SU-DHL-6 (cell line): ENCODE measurements at regions not wholly inside any gene's neighbourhood (a gene's known extent, or its start where the extent isn't known, plus 50 kb on each side); places are given as distances from the start of the nearest gene placed in this dataset.

Experiments used
- H2AFZ ChIP-seq: fragments of 200-600 bp; sonication (generic); 2 replicates; pipeline ENCODE4 v1.6.1; 2014; ENCODE audit warnings: low read depth, mild to moderate bottlenecking, moderate library complexity, mixed read lengths, antibody characterized with exemption, low read length; ENCODE audit not compliant: severe bottlenecking
- H3F3A ChIP-seq: fragments of 200-600 bp; shearing (Covaris generic); 2 replicates; pipeline ENCODE4 v1.6.0; 2016; ENCODE audit warnings: antibody characterized with exemption, mild to moderate bottlenecking; ENCODE audit not compliant: insufficient read depth
- H3K27ac ChIP-seq: fragments of 200-600 bp; sonication (generic); 2 replicates; pipeline ENCODE4 v1.5.1; 2016; ENCODE audit warnings: low read depth, mild to moderate bottlenecking, low read length, moderate library complexity, mixed read lengths
- H3K27me3 ChIP-seq: fragments of 200-600 bp; sonication (generic), shearing (Covaris generic); 2 replicates; pipeline ENCODE4 v1.6.0; 2014; ENCODE audit warnings: mild to moderate bottlenecking, low read length
- H3K36me3 ChIP-seq: fragments of 200-600 bp; sonication (generic); 2 replicates; pipeline ENCODE4 v1.6.1; 2014; ENCODE audit warnings: mild to moderate bottlenecking, low read length, mixed read lengths
- H3K4me2 ChIP-seq: fragments of 300-600, 200-600 bp; shearing (Covaris generic), sonication (generic); 2 replicates; pipeline ENCODE4 v1.6.0; 2014; ENCODE audit warnings: low read length, low read depth, mild to moderate bottlenecking; ENCODE audit not compliant: poor library complexity, severe bottlenecking
- H3K4me3 ChIP-seq: fragments of 200-600 bp; sonication (generic); 2 replicates; pipeline ENCODE4 v1.5.1; 2014; ENCODE audit warnings: antibody characterized with exemption, low read length, mild to moderate bottlenecking, mixed read lengths; ENCODE audit not compliant: insufficient read depth, poor library complexity, severe bottlenecking
- H3K79me2 ChIP-seq: fragments of 200-600 bp; sonication (generic); 2 replicates; pipeline ENCODE4 v1.6.1; 2014; ENCODE audit warnings: mild to moderate bottlenecking, low read length, moderate library complexity; ENCODE audit not compliant: insufficient read depth
- H3K9ac ChIP-seq: fragments of 200-600 bp; sonication (generic); 2 replicates; pipeline ENCODE4 v1.7.0; 2014; ENCODE audit warnings: mild to moderate bottlenecking, low read length
- H3K9me2 ChIP-seq: fragments of 200-600 bp; sonication (generic); replicated peaks from 2 replicates; pipeline ENCODE4 v1.6.1; 2014; ENCODE audit warnings: low read length; ENCODE audit not compliant: insufficient read depth
- H3K9me3 ChIP-seq: fragments of 200-600 bp; sonication (generic); 2 replicates; pipeline ENCODE4 v1.6.1; 2014; ENCODE audit warnings: low read length, mixed read lengths; ENCODE audit not compliant: insufficient read depth
- H4K20me1 ChIP-seq: fragments of 200-600 bp; sonication (generic); 2 replicates; pipeline ENCODE4 v1.6.1; 2014; ENCODE audit warnings: low read depth, mild to moderate bottlenecking, antibody characterized with exemption, low read length, moderate library complexity, mixed read lengths
- EZH2phosphoT487 ChIP-seq: fragments of 200-600 bp; sonication (generic), shearing (Covaris generic); conservative IDR thresholded peaks from 2 replicates; pipeline ENCODE4 v1.6.1; 2018; ENCODE audit warnings: mild to moderate bottlenecking, antibody characterized with exemption, low read length, moderate library complexity, mixed read lengths
- TF ChIP-seq, protein P1 (sequence below): fragments of 200-600 bp; sonication (generic); IDR thresholded peaks from one replicate; pipeline ENCODE4 v1.5.1; 2017; ENCODE audit warnings: antibody characterized with exemption, mild to moderate bottlenecking, low read length, moderate library complexity; ENCODE audit not compliant: insufficient read depth, poor library complexity, severe bottlenecking

DNA sequence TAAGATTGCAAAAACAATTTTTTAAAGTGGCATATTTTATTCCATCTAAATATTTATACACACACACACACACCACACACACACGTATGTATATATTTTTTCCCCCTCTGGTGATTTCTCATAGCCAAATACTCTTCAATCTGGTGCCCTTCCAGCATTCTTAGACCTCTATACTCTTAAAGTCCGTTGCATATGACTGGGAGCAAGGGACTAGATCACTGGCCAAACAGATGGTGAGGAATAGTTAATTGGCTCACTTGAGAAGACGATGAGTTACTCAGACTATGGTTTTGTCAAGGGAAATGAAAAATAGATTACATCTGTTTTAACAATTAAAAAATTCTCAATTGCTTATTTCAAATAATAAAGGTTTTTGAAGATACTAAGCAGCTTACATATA is 512.5 kb upstream of the LRRTM4 start:
- TF ChIP-seq, protein P1, sequence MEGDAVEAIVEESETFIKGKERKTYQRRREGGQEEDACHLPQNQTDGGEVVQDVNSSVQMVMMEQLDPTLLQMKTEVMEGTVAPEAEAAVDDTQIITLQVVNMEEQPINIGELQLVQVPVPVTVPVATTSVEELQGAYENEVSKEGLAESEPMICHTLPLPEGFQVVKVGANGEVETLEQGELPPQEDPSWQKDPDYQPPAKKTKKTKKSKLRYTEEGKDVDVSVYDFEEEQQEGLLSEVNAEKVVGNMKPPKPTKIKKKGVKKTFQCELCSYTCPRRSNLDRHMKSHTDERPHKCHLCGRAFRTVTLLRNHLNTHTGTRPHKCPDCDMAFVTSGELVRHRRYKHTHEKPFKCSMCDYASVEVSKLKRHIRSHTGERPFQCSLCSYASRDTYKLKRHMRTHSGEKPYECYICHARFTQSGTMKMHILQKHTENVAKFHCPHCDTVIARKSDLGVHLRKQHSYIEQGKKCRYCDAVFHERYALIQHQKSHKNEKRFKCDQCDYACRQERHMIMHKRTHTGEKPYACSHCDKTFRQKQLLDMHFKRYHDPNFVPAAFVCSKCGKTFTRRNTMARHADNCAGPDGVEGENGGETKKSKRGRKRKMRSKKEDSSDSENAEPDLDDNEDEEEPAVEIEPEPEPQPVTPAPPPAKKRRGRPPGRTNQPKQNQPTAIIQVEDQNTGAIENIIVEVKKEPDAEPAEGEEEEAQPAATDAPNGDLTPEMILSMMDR, result no peak
- TF ChIP-seq EZH2phosphoT487, result no peak
- Histone ChIP-seq H3K36me3 (no peaks in the 10 kb centered on the region), H3K27me3 (no peaks in the 10 kb centered on the region), H3K9me2 (peaks cover 4% of the 10 kb centered on the region; the same call in 1 of the 2 replicates), H3K9ac (no peak overlapping the region), H3F3A (no peaks in the 10 kb centered on the region), H4K20me1 (no peaks in the 10 kb centered on the region), H3K9me3 (peaks cover 2% of the 10 kb centered on the region; the same call in 1 of the 2 replicates), H2AFZ (no peak overlapping the region), H3K27ac (no peak overlapping the region), H3K4me3 (no peak overlapping the region), H3K4me2 (no peak overlapping the region), H3K79me2 (no peaks in the 10 kb centered on the region)

DNA sequence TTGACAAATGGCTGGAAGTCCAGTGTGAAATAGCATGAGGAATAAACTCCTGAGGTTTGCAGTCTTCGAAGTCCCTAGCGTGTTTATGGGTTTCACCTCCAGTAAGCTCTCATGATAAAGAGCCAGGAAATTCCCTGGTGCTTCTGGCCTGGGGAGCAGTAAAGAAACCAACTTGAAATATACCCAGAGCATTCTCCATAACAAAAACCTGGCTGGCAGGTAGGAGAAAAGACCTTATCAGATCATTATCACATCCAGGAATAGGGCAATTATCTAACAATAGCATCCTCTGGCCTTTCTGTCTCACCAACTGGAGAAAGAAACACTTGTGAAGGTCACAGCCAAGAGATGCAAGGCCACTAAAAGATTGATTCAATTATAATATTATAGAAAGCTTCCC is 513.6 kb upstream of the LRRTM4 start:
- Histone ChIP-seq H3K9ac (no peak overlapping the region), H3K9me3 (no peaks in the 10 kb centered on the region), H3K27me3 (no peaks in the 10 kb centered on the region), H2AFZ (no peak overlapping the region), H3K4me3 (no peak overlapping the region), H3K79me2 (no peaks in the 10 kb centered on the region), H3K36me3 (no peaks in the 10 kb centered on the region), H3K4me2 (no peak overlapping the region), H3F3A (no peaks in the 10 kb centered on the region), H3K9me2 (peaks cover 4% of the 10 kb centered on the region; the same call in 1 of the 2 replicates), H3K27ac (no peak overlapping the region), H4K20me1 (no peaks in the 10 kb centered on the region)
- TF ChIP-seq, protein P1, result no peak
- TF ChIP-seq EZH2phosphoT487, result no peak

DNA sequence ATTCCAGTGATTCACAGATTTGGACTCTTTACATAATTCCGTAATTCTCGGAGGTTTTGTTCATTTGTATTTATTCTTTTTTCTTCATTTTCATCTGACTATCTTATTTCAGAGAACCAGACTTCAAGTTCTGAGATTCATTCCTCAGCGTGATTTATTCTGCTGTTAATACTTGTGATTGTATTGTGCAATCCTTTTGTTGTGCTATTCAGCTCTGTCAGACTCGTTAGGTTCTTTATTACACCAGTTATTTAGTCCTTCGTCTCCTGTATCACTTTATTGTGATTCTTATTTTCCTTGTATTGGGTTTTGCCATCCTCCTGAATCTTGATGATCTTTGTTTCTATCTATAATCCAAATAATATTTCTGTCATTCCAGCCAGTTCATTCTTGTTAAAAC is 529.3 kb upstream of the LRRTM4 start:
- H3K4me2 ChIP-seq, result no peak overlapping the region
- TF ChIP-seq, protein P1, result no peak
- TF ChIP-seq EZH2phosphoT487, result no peak
- no peaks in the 10 kb centered on the region for H3K36me3 ChIP-seq
- no peaks in the 10 kb centered on the region for H3K79me2 ChIP-seq
- H3K9me2 ChIP-seq, result no peaks in the 10 kb centered on the region
- no peaks in the 10 kb centered on the region for H3F3A ChIP-seq
- H3K27me3 ChIP-seq, result no peaks in the 10 kb centered on the region
- H3K4me3 ChIP-seq, result no peak overlapping the region
- peaks cover 5% of the 10 kb centered on the region; the same call in 1 of the 2 replicates for H3K9me3 ChIP-seq
- H2AFZ ChIP-seq, result no peak overlapping the region
- no peaks in the 10 kb centered on the region for H4K20me1 ChIP-seq
- H3K27ac ChIP-seq, result no peak overlapping the region
- no peak overlapping the region for H3K9ac ChIP-seq
